GM23338 (cell line): ENCODE measurements at regions not wholly inside any gene's neighbourhood (a gene's known extent, or its start where the extent isn't known, plus 50 kb on each side); places are given as distances from the start of the nearest gene placed in this dataset.

Source experiments
- ATAC-seq: fragments of 200-7000 bp; cut with Tn5 transposase; 3 replicates; pipeline ENCODE4 v1.9.1; 2020
- DNase-seq: peaks from one replicate; pipeline ENCODE4 v3.0.0-alpha.2; 2015; ENCODE audit warnings: low spot score
- H2AFZ ChIP-seq: fragments of 200-600 bp; sonication (generic); 2 replicates; pipeline ENCODE4 v1.8.0; 2016; ENCODE audit warnings: antibody characterized with exemption, mild to moderate bottlenecking, moderate library complexity
- H3F3A ChIP-seq: fragments of 200-600 bp; sonication (generic); replicated peaks from 2 replicates; pipeline ENCODE4 v1.8.0; 2017; ENCODE audit warnings: antibody characterized with exemption, mixed run types, low read depth
- H3K27ac ChIP-seq: fragments of 200-600 bp; sonication (generic); 2 replicates; pipeline ENCODE4 v1.6.1; 2016; ENCODE audit warnings: low read depth
- H3K27me3 ChIP-seq: fragments of 200-600 bp; sonication (generic); 2 replicates; pipeline ENCODE4 v1.8.0; 2016; ENCODE audit warnings: mild to moderate bottlenecking, mixed run types, moderate library complexity; ENCODE audit not compliant: insufficient read depth
- H3K36me3 ChIP-seq: fragments of 200-600 bp; sonication (generic); 2 replicates; pipeline ENCODE4 v1.8.0; 2016; ENCODE audit warnings: mild to moderate bottlenecking; ENCODE audit not compliant: insufficient read depth
- H3K4me1 ChIP-seq: fragments of 200-600 bp; sonication (generic); 2 replicates; pipeline ENCODE4 v1.8.0; 2016; ENCODE audit warnings: mild to moderate bottlenecking, moderate library complexity; ENCODE audit not compliant: insufficient read depth
- H3K4me2 ChIP-seq: fragments of 200-600 bp; sonication (generic); 2 replicates; pipeline ENCODE4 v1.7.1; 2017; ENCODE audit warnings: mixed run types
- H3K4me3 ChIP-seq: fragments of 200-600 bp; sonication (generic); 2 replicates; pipeline ENCODE4 v1.6.1; 2016; ENCODE audit warnings: mixed run types
- H3K79me2 ChIP-seq: fragments of 200-600 bp; sonication (generic); replicated peaks from 2 replicates; pipeline ENCODE4 v1.8.0; 2017; ENCODE audit warnings: mild to moderate bottlenecking; ENCODE audit not compliant: insufficient read depth
- H3K9me2 ChIP-seq: fragments of 200-600 bp; sonication (generic); 2 replicates; pipeline ENCODE4 v1.8.0; 2017; ENCODE audit not compliant: insufficient read depth
- H4K20me1 ChIP-seq: fragments of 200-600 bp; sonication (generic); replicated peaks from 2 replicates; pipeline ENCODE4 v1.8.0; 2017; ENCODE audit warnings: mild to moderate bottlenecking; ENCODE audit not compliant: insufficient read depth
- H3K27ac Mint-ChIP-seq: 2 replicates; pipeline ENCODE4 v1.8.0; 2020; ENCODE audit warnings: inconsistent platforms, mild to moderate bottlenecking, moderate library complexity, mixed read lengths
- H3K27me3 Mint-ChIP-seq: 3 replicates; pipeline ENCODE4 v1.8.0; 2022; ENCODE audit warnings: low read depth, mild to moderate bottlenecking, moderate library complexity, mixed read lengths, inconsistent platforms; ENCODE audit not compliant: insufficient read depth, poor library complexity
- H3K36me3 Mint-ChIP-seq: 3 replicates; pipeline ENCODE4 v1.8.0; 2021; ENCODE audit warnings: low read depth, mild to moderate bottlenecking, inconsistent platforms, moderate library complexity, mixed read lengths
- H3K4me1 Mint-ChIP-seq: 3 replicates; pipeline ENCODE4 v1.8.0; 2020; ENCODE audit warnings: mild to moderate bottlenecking, inconsistent platforms, mixed read lengths
- H3K4me3 Mint-ChIP-seq: 3 replicates; pipeline ENCODE4 v1.8.0; 2021; ENCODE audit warnings: moderate library complexity, mild to moderate bottlenecking, inconsistent platforms, mixed read lengths
- H3K9me3 Mint-ChIP-seq: 3 replicates; pipeline ENCODE4 v1.8.0; 2020; ENCODE audit warnings: moderate library complexity, mild to moderate bottlenecking, inconsistent platforms, mixed read lengths
- CTCF ChIP-seq, 2 experiments: fragments of 200-600 bp in 1 of 2; sonication (generic) in 1 of 2; conservative IDR thresholded peaks; 2 replicates each; pipeline versions ENCODE4 v1.5.1 to v1.6.1; 2016 to 2017; ENCODE audit warnings: antibody characterized with exemption in 2 of 2, low read depth in 2 of 2, mild to moderate bottlenecking in 2 of 2, moderate library complexity in 1 of 2
- ETS1 ChIP-seq: IDR thresholded peaks from 2 replicates; pipeline ENCODE4 v1.6.1; 2016; ENCODE audit warnings: antibody characterized with exemption
- EZH2 ChIP-seq: fragments of 200-600 bp; sonication (generic); IDR thresholded peaks from one replicate; pipeline ENCODE4 v1.8.0; 2017; ENCODE audit warnings: antibody characterized with exemption, mild to moderate bottlenecking, low read depth; ENCODE audit not compliant: unreplicated experiment
- EZH2phosphoT487 ChIP-seq: fragments of 200-600 bp; sonication (generic); IDR thresholded peaks from one replicate; pipeline ENCODE4 v1.8.1; 2018; ENCODE audit warnings: antibody characterized with exemption; ENCODE audit not compliant: unreplicated experiment
- JUNB ChIP-seq: IDR thresholded peaks from one replicate; pipeline ENCODE4 v1.6.1; 2016; ENCODE audit warnings: antibody characterized with exemption; ENCODE audit not compliant: unreplicated experiment
- NANOG ChIP-seq: IDR thresholded peaks from 2 replicates; pipeline ENCODE4 v1.6.1; 2016; ENCODE audit warnings: antibody characterized with exemption, borderline replicate concordance
- POLR2AphosphoS5 ChIP-seq: IDR thresholded peaks from 2 replicates; pipeline ENCODE4 v1.6.1; 2016; ENCODE audit warnings: antibody characterized with exemption, low read depth
- STAT1 ChIP-seq: IDR thresholded peaks from one replicate; pipeline ENCODE4 v1.6.1; 2016; ENCODE audit warnings: antibody characterized with exemption; ENCODE audit not compliant: unreplicated experiment
- ZNF114 ChIP-seq: fragments of 250-450 bp; sonication (Bioruptor Pico); IDR thresholded peaks from 2 replicates; pipeline ENCODE4 v1.5.0; 2020; ENCODE audit warnings: mild to moderate bottlenecking, moderate library complexity
- ZNF331 ChIP-seq: fragments of 250-450 bp; sonication (Bioruptor Pico); IDR thresholded peaks from 2 replicates; pipeline ENCODE4 v1.5.0; 2020; ENCODE audit warnings: low read depth, mild to moderate bottlenecking, moderate library complexity
- TF ChIP-seq, protein P1 (sequence below): IDR thresholded peaks from one replicate; pipeline ENCODE4 v1.6.1; 2018; ENCODE audit warnings: antibody characterized with exemption; ENCODE audit not compliant: unreplicated experiment

DNA sequence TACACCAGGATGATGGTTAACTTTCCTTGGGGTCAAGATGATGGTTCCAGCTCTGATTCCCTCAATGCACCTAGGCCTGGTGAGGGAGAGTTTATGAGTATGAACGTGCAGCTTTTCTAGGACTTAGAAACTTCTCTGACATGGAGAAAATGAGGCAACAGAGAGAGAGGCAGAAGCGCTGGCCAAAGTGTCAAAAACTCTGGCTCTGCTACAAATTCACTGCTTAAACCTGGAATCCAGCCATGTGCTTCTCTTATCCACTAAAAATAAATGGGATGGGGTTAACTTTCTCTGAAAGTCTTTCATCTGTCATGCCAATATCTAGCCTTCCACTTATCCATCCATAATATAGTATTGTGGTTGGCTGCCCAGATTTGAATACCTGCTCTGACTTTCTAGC lies 568.7 kb downstream of the MED13L start (continued):
- TF ChIP-seq ETS1 (no peak), EZH2phosphoT487 (no peak), POLR2AphosphoS5 (no peak), EZH2 (no peak), STAT1 (no peak), ZNF114 (CRISPR knock-in tag) (no peak), ZNF331 (CRISPR knock-in tag) (no peak), JUNB (no peak)
- TF ChIP-seq, protein P1, sequence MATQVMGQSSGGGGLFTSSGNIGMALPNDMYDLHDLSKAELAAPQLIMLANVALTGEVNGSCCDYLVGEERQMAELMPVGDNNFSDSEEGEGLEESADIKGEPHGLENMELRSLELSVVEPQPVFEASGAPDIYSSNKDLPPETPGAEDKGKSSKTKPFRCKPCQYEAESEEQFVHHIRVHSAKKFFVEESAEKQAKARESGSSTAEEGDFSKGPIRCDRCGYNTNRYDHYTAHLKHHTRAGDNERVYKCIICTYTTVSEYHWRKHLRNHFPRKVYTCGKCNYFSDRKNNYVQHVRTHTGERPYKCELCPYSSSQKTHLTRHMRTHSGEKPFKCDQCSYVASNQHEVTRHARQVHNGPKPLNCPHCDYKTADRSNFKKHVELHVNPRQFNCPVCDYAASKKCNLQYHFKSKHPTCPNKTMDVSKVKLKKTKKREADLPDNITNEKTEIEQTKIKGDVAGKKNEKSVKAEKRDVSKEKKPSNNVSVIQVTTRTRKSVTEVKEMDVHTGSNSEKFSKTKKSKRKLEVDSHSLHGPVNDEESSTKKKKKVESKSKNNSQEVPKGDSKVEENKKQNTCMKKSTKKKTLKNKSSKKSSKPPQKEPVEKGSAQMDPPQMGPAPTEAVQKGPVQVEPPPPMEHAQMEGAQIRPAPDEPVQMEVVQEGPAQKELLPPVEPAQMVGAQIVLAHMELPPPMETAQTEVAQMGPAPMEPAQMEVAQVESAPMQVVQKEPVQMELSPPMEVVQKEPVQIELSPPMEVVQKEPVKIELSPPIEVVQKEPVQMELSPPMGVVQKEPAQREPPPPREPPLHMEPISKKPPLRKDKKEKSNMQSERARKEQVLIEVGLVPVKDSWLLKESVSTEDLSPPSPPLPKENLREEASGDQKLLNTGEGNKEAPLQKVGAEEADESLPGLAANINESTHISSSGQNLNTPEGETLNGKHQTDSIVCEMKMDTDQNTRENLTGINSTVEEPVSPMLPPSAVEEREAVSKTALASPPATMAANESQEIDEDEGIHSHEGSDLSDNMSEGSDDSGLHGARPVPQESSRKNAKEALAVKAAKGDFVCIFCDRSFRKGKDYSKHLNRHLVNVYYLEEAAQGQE: no peak

DNA sequence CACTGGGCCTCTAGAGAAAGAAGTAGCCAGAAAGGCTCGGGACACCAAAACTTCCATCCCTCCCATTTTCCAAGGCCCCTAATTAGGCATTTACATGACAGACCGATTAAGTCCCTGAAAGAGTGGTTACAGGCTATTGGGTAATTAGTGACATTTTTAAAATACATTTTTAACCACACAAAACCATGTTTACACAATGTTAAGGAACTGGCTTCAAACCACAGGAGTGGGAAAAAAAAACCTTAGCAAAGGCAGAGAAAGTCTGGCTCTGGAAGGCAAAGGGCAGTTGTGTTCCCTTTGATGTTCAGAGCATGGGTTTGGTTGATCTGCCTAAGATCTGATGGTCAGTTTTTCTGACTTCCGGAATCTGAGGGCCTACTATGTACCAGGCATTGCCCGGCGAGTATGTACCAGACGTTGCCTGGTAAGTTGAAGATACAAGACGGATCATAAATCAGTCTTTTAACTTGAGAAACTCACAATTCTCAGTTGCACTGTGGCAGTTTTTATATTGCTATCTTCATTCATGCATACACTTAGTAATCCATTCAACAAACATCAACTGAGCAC lies 576.5 kb downstream of the MED13L start:
- DNase-seq (no peak), ATAC-seq (no peak)
- no peak overlapping the region for H2AFZ ChIP-seq
- H3F3A ChIP-seq: no peaks in the 10 kb centered on the region
- H3K9me3 Mint-ChIP-seq: peaks cover 3% of the 10 kb centered on the region; the same call in 2 of the 3 replicates
- no peaks in the 10 kb centered on the region for H3K4me1 ChIP-seq
- no peak overlapping the region for H3K4me3 Mint-ChIP-seq
- no peaks in the 10 kb centered on the region for H4K20me1 ChIP-seq
- no peaks in the 10 kb centered on the region for H3K79me2 ChIP-seq
- no peaks in the 10 kb centered on the region for H3K36me3 ChIP-seq
- TF ChIP-seq EZH2phosphoT487: no peak
- peaks cover under 1% of the 10 kb centered on the region for H3K27me3 Mint-ChIP-seq
- no peaks in the 10 kb centered on the region for H3K4me1 Mint-ChIP-seq
- no peak overlapping the region for H3K27ac ChIP-seq
- H3K36me3 Mint-ChIP-seq: no peaks in the 10 kb centered on the region
- no peak overlapping the region for H3K27ac Mint-ChIP-seq
- H3K4me2 ChIP-seq: no peak overlapping the region
- no peaks in the 10 kb centered on the region for H3K9me2 ChIP-seq
- no peaks in the 10 kb centered on the region for H3K27me3 ChIP-seq
- no peak overlapping the region for H3K4me3 ChIP-seq

- no peak overlapping the region for H3K4me3 Mint-ChIP-seq
- Histone ChIP-seq H3K27me3 (no peaks in the 10 kb centered on the region), H3K9me2 (no peaks in the 10 kb centered on the region), H3F3A (no peaks in the 10 kb centered on the region), H3K4me2 (no peak overlapping the region), H3K4me1 (no peaks in the 10 kb centered on the region), H3K27ac (no peak overlapping the region), H3K36me3 (no peaks in the 10 kb centered on the region), H4K20me1 (no peaks in the 10 kb centered on the region), H3K79me2 (no peaks in the 10 kb centered on the region), H2AFZ (no peak overlapping the region), H3K4me3 (no peak overlapping the region)
- no peak for ATAC-seq
- TF ChIP-seq NANOG (no peak), STAT1 (no peak), EZH2phosphoT487 (no peak), ZNF114 (CRISPR knock-in tag) (no peak), CTCF (conservative IDR thresholded peaks at IDR 0.05; ENCODE audit: low read depth in 2 of 2) (no peak)
- TF ChIP-seq, protein P1: no peak
- no peak for DNase-seq
- no peaks in the 10 kb centered on the region for H3K27me3 Mint-ChIP-seq
- no peaks in the 10 kb centered on the region for H3K4me1 Mint-ChIP-seq
- no peaks in the 10 kb centered on the region for H3K36me3 Mint-ChIP-seq
- no peaks in the 10 kb centered on the region for H3K9me3 Mint-ChIP-seq
- H3K27ac Mint-ChIP-seq: no peak overlapping the region
Measured at GRCh38 chr12:115700081-115700480, 577.4 kb downstream of the MED13L start.
